Brain microvascular endothelial cell (primary cell): ENCODE measurements at regions not wholly inside any gene's neighbourhood (a gene's known extent, or its start where the extent isn't known, plus 50 kb on each side); places are given as distances from the start of the nearest gene placed in this dataset.

Experiments used
- DNase-seq: peaks from one replicate; pipeline ENCODE4 v3.0.0-alpha.2; 2020
- H3K27ac ChIP-seq: fragments of 250-450 bp; sonication (Bioruptor Pico); 2 replicates; pipeline ENCODE4 v1.5.1; 2020; ENCODE audit warnings: mild to moderate bottlenecking, moderate library complexity
- H3K27me3 ChIP-seq: fragments of 250-450 bp; sonication (Bioruptor Pico); replicated peaks from 2 replicates; pipeline ENCODE4 v1.5.1; 2020; ENCODE audit warnings: mild to moderate bottlenecking
- H3K36me3 ChIP-seq: fragments of 250-450 bp; sonication (Bioruptor Pico); replicated peaks from 2 replicates; pipeline ENCODE4 v1.5.1; 2020; ENCODE audit warnings: mild to moderate bottlenecking
- H3K4me3 ChIP-seq: 2 replicates; pipeline ENCODE4 v1.5.1; 2011; ENCODE audit warnings: low read depth, mild to moderate bottlenecking, control low read depth, low read length, moderate library complexity
- in situ Hi-C: cut with HindIII; loops from 2 replicates; pipeline ENCODE4 v1.10.0; 2017; ENCODE audit warnings: low sequenced_read_pairs, low pct_ligation_motif_present
- TF ChIP-seq, protein P1 (sequence below): IDR thresholded peaks from 2 replicates; pipeline ENCODE4 v1.5.1; 2011; ENCODE audit warnings: low read depth, mild to moderate bottlenecking, moderate library complexity, low read length, control low read depth, inconsistent platforms; ENCODE audit errors: missing control alignments

DNA sequence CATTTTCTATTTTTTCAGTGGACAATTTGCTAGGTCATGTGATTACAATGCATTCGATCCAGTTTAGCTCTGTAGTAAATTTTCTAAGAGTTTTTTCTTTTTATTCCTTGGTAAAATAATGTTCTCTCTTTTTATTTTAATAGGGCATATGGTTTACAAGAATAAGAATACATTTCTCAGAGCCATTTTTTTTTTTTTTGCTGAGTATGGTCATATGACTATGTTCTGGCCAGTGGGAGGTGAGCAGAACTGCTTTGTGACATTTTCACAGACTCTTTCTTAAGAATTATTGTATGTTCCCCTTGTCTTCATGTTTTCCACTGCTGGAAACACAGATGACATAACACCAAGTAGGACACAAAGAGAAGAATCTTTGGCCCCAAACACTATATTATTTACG lies 626.6 kb upstream of the FSHR start:
- H3K27me3 ChIP-seq: no peaks in the 10 kb centered on the region
- DNase-seq: no peak
- H3K27ac ChIP-seq: no peak overlapping the region
- no peaks in the 10 kb centered on the region for H3K36me3 ChIP-seq
- H3K4me3 ChIP-seq: no peak overlapping the region
- in situ Hi-C loops: no loop called here
- TF ChIP-seq, protein P1, sequence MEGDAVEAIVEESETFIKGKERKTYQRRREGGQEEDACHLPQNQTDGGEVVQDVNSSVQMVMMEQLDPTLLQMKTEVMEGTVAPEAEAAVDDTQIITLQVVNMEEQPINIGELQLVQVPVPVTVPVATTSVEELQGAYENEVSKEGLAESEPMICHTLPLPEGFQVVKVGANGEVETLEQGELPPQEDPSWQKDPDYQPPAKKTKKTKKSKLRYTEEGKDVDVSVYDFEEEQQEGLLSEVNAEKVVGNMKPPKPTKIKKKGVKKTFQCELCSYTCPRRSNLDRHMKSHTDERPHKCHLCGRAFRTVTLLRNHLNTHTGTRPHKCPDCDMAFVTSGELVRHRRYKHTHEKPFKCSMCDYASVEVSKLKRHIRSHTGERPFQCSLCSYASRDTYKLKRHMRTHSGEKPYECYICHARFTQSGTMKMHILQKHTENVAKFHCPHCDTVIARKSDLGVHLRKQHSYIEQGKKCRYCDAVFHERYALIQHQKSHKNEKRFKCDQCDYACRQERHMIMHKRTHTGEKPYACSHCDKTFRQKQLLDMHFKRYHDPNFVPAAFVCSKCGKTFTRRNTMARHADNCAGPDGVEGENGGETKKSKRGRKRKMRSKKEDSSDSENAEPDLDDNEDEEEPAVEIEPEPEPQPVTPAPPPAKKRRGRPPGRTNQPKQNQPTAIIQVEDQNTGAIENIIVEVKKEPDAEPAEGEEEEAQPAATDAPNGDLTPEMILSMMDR: no peak

- TF ChIP-seq, protein P1: no peak
- Histone ChIP-seq H3K27ac (no peak overlapping the region), H3K36me3 (no peaks in the 10 kb centered on the region), H3K4me3 (no peak overlapping the region), H3K27me3 (no peaks in the 10 kb centered on the region)
- DNase-seq: no peak
- in situ Hi-C loops: no loop called here
These were observed 618.1 kb upstream of the FSHR start for GRCh38 chr2:49772299-49772970.

DNA sequence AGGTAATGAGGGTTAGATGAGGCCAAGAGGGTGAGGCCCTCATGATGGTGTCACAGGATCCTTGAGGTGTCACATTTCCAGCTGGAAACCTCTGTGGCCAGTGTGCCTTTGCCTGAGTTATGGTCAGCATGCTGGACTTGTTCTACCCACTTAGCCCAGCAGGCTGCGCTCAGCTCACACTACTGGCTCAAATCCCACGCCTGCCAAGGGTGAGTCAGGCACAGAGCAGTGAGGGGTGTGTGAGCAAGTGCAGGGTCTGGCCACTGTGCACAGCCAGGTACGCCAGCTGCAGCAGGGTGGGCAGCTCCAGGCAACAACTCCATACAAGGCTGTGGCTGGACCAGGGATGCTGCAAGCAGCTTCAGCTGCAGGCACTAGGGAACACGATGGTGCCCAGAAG lies 616.6 kb upstream of the FSHR start:
- in situ Hi-C loops: no loop called here
- Histone ChIP-seq H3K36me3 (no peaks in the 10 kb centered on the region), H3K27me3 (no peaks in the 10 kb centered on the region), H3K27ac (no peak overlapping the region), H3K4me3 (no peak overlapping the region)
- DNase-seq: no peak
- TF ChIP-seq, protein P1: peak; percentile 55

DNA sequence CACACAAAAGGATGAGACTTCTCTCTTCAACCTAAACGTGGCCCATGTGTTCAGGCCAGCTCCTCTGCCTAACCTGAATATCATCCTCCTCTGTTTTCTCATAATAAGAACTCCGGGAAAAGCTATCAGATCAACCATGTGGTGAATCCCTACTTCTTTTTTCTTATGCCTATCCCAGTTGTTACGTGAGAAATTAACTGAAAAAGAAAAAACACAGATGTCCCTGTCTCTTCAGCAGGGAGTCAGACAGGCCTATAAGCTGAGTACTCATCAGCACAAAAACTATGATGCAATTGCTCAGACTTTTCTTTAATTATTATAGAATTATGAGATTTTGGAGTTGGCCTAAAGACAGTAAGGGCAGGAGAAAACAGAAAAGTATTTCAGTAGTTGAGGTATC lies 613.0 kb upstream of the FSHR start:
- TF ChIP-seq, protein P1: no peak
- in situ Hi-C loops: no loop called here
- DNase-seq: no peak
- Histone ChIP-seq H3K36me3 (no peaks in the 10 kb centered on the region), H3K4me3 (no peak overlapping the region), H3K27me3 (no peaks in the 10 kb centered on the region), H3K27ac (no peak overlapping the region)

DNA sequence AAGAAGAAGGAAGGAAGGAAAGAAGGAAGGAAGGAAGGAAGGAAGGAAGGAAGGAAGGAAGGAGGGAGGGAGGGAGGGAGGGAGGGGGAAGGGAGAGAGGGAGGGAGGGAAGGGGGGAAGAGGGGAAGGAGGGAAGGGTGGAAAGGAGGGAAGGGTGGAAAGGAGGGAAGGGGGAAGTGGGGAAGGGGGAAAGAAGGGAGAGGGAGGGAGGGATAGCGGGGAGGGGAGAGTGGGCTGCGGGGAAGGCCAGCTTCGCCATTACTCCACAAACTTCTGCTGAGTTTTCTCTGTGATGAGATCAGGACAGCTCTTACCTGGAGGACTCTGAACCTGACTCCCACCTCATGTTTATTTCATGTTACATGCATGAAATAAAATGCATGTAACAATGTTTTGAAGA lies 601.5 kb upstream of the FSHR start:
- in situ Hi-C loops: no loop called here
- Histone ChIP-seq H3K36me3 (no peaks in the 10 kb centered on the region), H3K27ac (no peak overlapping the region), H3K27me3 (no peaks in the 10 kb centered on the region), H3K4me3 (no peak overlapping the region)
- DNase-seq: no peak
- TF ChIP-seq, protein P1: no peak

DNA sequence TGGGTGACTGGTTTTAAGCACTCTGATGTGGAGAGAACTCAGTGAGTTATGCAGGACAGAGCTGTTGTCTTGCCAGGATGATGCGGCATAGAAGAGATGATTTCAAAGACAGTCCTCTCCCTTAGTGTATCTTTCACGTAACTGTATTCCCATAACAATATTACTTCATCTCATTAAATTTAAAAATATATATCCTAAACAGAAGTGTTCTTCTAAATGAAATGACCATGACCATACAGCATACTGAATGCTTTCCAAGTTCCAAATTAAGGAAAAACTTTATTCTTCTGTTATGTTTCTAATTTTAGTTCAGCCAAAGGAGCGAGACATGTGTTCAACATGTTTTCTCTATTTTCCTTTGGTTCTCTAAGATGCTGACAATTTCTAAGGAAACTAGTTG lies 600.1 kb upstream of the FSHR start:
- TF ChIP-seq, protein P1: no peak
- no peaks in the 10 kb centered on the region for H3K27me3 ChIP-seq
- H3K36me3 ChIP-seq: no peaks in the 10 kb centered on the region
- no peak overlapping the region for H3K27ac ChIP-seq
- no peak for DNase-seq
- in situ Hi-C loops: no loop called here
- H3K4me3 ChIP-seq: no peak overlapping the region
